Right atrium auricular region (tissue), 2 donors: ENCODE measurements at regions not wholly inside any gene's neighbourhood (a gene's known extent, or its start where the extent isn't known, plus 50 kb on each side); places are given as distances from the start of the nearest gene placed in this dataset.

ENCODE experiments used
- DNase-seq: peaks from one replicate; pipeline ENCODE4 v3.0.0-alpha.2; 2019; ENCODE audit warnings: low spot score
- H3K27ac ChIP-seq, 2 donors: fragments of 200-600 bp; sonication (generic); 1 replicate in 1 of 2; 2 replicates in 1 of 2; pipeline ENCODE4 v1.5.1; 2016 to 2019
- H3K27me3 ChIP-seq, 2 donors: fragments of 200-600 bp; sonication (generic); one replicate each; pipeline versions ENCODE4 v1.5.1 to v1.6.0; 2017 to 2019
- H3K36me3 ChIP-seq: fragments of 200-600 bp; sonication (generic); one replicate; pipeline ENCODE4 v1.5.1; 2016
- H3K4me1 ChIP-seq, 2 donors: fragments of 200-600 bp; sonication (generic); one replicate each; pipeline versions ENCODE4 v1.5.1 to v1.6.0; 2017 to 2019
- H3K4me3 ChIP-seq, 2 donors: fragments of 200-600 bp; sonication (generic); 1 replicate in 1 of 2; 2 replicates in 1 of 2; pipeline ENCODE4 v1.5.1; 2017 to 2019; ENCODE audit warnings: mild to moderate bottlenecking in 1 of 2, moderate library complexity in 1 of 2
- H3K9me3 ChIP-seq, 2 donors: fragments of 200-600 bp; sonication (generic); one replicate each; pipeline ENCODE4 v1.5.1; 2019
- TF ChIP-seq, protein P1 (sequence below), 2 donors: fragments of 200-600 bp; sonication (generic); IDR thresholded peaks; one replicate each; pipeline ENCODE4 v1.5.1; 2019; ENCODE audit warnings: antibody characterized with exemption in 2 of 2

DNA sequence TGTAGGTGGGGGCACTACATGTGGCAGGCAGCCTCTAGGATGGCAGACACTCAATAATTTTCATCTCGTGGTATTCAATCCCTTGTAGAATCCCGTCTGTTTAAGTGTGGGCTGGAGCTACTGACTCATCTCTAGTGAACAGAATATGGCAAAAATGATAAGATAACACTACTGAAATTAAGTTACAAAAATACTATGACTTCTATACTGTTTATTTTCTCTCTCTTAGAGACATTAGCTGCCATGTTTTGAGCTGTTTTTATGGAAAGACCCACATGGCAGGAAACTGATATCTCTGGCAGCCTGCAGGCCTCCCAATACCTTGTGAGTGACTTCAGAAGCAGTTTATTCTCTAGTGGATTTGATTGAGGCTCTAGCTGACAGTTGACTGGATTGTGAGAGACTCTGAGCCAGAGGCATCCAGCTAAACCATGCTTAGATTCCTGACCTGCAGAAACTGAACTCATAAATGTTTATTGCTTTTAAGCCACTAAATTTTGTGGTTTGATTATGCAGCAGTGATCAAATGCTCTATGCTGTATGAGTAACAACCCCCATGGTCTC lies 298.8 kb upstream of the CTSO start:
- TF ChIP-seq, protein P1, sequence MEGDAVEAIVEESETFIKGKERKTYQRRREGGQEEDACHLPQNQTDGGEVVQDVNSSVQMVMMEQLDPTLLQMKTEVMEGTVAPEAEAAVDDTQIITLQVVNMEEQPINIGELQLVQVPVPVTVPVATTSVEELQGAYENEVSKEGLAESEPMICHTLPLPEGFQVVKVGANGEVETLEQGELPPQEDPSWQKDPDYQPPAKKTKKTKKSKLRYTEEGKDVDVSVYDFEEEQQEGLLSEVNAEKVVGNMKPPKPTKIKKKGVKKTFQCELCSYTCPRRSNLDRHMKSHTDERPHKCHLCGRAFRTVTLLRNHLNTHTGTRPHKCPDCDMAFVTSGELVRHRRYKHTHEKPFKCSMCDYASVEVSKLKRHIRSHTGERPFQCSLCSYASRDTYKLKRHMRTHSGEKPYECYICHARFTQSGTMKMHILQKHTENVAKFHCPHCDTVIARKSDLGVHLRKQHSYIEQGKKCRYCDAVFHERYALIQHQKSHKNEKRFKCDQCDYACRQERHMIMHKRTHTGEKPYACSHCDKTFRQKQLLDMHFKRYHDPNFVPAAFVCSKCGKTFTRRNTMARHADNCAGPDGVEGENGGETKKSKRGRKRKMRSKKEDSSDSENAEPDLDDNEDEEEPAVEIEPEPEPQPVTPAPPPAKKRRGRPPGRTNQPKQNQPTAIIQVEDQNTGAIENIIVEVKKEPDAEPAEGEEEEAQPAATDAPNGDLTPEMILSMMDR (IDR thresholded peaks at IDR 0.05), result no peak
- Histone ChIP-seq H3K27ac (no peak overlapping the region), H3K4me3 (no peak overlapping the region), H3K36me3 (no peaks in the 10 kb centered on the region), H3K9me3 (no peaks in the 10 kb centered on the region), H3K27me3 (no peaks in the 10 kb centered on the region), H3K4me1 (no peaks in the 10 kb centered on the region)
- DNase-seq, result no peak

DNA sequence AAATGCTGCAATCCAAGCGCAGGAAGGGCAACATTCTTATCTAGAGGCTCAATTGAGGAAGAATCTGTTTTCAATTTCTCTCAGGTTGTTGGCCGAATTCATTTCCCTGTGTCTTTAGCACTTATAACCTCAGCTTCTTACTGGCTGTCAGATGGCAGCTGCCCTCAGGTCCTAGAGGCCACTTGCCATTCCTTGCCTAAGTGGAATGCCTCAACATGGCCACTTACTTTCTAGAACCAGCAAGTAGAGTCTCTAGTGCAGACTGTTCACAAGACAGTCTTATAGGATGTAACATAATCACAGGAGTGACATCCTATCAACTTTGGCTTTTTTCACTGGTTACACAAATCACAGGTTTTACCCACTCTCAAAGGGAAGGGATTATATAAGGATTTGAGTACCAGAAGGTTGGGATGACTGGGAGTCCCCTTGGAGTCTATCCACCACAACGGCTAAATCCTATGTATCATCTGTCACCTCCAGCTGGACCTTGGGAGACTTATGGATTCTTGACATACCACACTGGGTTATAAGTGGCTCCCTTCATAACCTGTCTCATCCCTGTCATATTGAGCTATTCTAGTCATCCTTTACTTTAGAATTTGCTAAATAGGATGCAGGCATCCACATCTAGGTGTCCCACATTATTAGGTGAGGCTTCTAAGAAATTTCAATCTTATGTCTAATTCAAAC lies 297.9 kb upstream of the CTSO start:
- Histone ChIP-seq H3K27me3 (no peaks in the 10 kb centered on the region), H3K27ac (no peak overlapping the region), H3K36me3 (no peaks in the 10 kb centered on the region), H3K4me1 (no peaks in the 10 kb centered on the region), H3K9me3 (no peaks in the 10 kb centered on the region), H3K4me3 (no peak overlapping the region)
- DNase-seq, result no peak
- TF ChIP-seq, protein P1 (IDR thresholded peaks at IDR 0.05), result no peak

DNA sequence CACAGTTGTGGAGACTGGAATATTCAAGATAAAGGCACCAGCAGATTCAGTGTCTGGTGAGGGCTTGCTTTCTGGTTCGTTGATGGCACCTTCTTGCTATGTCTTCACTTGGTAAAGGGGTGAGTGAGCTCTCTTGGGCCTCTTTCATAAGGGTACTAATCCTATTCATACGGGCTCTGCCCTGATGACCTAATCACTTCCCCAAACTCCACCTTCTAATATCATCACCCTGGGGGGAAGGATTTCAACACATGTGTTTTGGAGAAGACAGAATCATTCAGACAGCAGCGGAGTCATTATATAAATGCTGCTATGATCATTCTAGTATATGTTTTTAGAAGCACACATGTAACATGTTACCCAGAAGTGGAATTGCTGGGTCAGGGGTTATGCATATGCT lies 295.3 kb upstream of the CTSO start:
- DNase-seq, result no peak
- no peaks in the 10 kb centered on the region for H3K4me1 ChIP-seq
- H3K27ac ChIP-seq, result no peak overlapping the region
- H3K27me3 ChIP-seq, result no peaks in the 10 kb centered on the region
- H3K36me3 ChIP-seq, result no peaks in the 10 kb centered on the region
- TF ChIP-seq, protein P1 (IDR thresholded peaks at IDR 0.05), result no peak
- H3K4me3 ChIP-seq, result no peak overlapping the region
- no peaks in the 10 kb centered on the region for H3K9me3 ChIP-seq

DNA sequence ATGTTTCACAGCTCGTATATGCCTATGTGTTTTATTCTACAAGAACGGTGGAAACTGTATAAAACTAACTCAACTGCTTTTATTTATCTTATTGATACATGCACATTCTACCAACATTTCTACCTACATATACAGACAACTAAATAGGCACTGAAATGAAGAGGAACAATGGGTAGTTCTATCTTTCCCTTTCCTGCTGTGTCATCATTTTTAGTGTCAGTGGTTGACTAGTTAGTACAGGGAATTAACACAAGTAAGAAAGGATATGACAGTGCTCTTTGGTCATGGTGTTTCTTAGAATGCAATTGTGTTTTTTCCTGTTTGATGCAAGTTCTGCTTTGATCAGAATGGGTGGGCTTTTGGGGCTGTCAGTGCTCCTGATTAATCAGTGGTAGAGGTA lies 293.8 kb upstream of the CTSO start:
- no peaks in the 10 kb centered on the region for H3K9me3 ChIP-seq
- TF ChIP-seq, protein P1 (IDR thresholded peaks at IDR 0.05), result no peak
- H3K4me3 ChIP-seq, result no peak overlapping the region
- H3K27ac ChIP-seq, result no peak overlapping the region
- no peaks in the 10 kb centered on the region for H3K4me1 ChIP-seq
- no peaks in the 10 kb centered on the region for H3K27me3 ChIP-seq
- H3K36me3 ChIP-seq, result no peaks in the 10 kb centered on the region
- no peak for DNase-seq

DNA sequence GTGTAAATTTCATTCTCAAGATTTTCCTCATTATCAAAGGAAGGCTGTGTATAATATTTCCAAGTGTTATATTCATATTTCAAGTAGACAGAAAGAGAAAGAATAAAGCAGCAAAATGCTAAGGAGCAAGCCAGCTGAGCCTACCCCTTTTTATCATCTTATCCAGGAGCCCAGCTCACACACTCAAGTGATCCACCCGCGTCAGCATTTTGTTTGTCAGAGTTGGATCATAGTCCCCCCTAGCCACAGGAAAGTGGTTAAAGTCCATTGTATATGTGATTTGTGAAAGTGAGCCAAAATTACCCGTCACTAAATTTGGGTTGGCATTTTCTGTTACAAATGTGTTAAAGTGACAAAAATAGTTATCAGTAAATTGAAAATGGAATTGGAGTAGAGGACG lies 289.3 kb upstream of the CTSO start:
- no peaks in the 10 kb centered on the region for H3K4me1 ChIP-seq
- H3K4me3 ChIP-seq, result no peak overlapping the region
- H3K36me3 ChIP-seq, result no peaks in the 10 kb centered on the region
- TF ChIP-seq, protein P1 (IDR thresholded peaks at IDR 0.05), result no peak
- H3K27ac ChIP-seq, result no peak overlapping the region
- no peak for DNase-seq
- no peaks in the 10 kb centered on the region for H3K9me3 ChIP-seq
- no peaks in the 10 kb centered on the region for H3K27me3 ChIP-seq

DNA sequence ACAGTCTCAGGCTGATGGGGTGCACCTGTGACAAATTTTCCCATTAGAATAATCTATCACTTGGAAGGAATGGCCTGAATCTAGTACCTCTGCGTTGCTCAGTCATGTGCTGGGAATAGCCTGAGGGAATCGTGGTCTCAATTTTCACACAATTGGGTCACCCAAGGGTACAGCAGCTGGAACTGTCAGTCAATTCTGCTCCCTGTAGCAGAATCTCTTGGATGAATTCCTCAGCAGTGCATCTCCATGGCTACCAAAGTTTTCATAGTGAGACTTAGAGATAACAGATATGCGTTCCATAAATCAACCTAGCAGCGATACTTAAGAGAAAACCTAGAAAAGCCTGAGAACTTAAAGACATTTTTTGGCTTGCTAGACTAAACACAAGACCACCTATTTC lies 288.7 kb upstream of the CTSO start:
- no peaks in the 10 kb centered on the region for H3K36me3 ChIP-seq
- H3K27me3 ChIP-seq, result no peaks in the 10 kb centered on the region
- no peak overlapping the region for H3K27ac ChIP-seq
- TF ChIP-seq, protein P1 (IDR thresholded peaks at IDR 0.05), result no peak
- no peak for DNase-seq
- H3K4me3 ChIP-seq, result no peak overlapping the region
- H3K4me1 ChIP-seq, result no peaks in the 10 kb centered on the region
- no peaks in the 10 kb centered on the region for H3K9me3 ChIP-seq
